GM19395 (cell line): ENCODE measurements at regions not wholly inside any gene's neighbourhood (a gene's known extent, or its start where the extent isn't known, plus 50 kb on each side); places are given as distances from the start of the nearest gene placed in this dataset.
"Not testable (repeated sequence)": the region's sequence is repeated elsewhere in the genome, so short reads cannot be mapped to it uniquely, and the experiment has no call there.

ENCODE experiments used
- ATAC-seq: cut with Tn5 transposase; IDR thresholded peaks from one replicate; pipeline ENCODE4 v1.9.1; 2021; ENCODE audit warnings: mild to moderate bottlenecking, moderate library complexity; ENCODE audit not compliant: unreplicated experiment

DNA sequence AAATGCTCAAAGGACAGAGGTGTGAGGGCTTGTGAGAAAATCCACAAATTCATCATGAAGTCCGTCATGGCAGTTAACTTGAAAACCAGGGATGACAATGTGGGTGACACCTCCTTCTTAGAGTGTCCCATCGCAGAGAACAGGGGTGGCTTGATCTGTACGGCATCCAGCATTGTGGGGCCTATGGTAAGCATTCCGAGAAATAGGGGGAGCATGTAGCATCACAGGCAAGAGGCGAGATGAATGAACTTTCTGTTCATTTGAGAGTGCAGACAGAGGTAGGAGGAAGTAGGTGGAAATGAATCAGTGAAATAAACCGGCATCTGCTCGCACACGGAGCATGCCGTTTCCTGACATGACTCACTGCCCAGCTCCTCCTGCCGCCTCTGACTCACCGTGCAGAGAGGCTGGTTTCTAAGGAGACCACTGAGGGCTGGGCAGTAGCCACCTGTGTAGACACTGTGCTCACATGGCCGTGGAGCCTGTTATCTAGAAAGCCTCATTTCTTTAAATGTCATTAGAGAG, 339.0 kb downstream of the RFC3 start:
- ATAC-seq, result peak; percentile 99

GRCh38 chr13:34159946-34160345, 342.0 kb downstream of the RFC3 start:
- ATAC-seq, result no peak

DNA sequence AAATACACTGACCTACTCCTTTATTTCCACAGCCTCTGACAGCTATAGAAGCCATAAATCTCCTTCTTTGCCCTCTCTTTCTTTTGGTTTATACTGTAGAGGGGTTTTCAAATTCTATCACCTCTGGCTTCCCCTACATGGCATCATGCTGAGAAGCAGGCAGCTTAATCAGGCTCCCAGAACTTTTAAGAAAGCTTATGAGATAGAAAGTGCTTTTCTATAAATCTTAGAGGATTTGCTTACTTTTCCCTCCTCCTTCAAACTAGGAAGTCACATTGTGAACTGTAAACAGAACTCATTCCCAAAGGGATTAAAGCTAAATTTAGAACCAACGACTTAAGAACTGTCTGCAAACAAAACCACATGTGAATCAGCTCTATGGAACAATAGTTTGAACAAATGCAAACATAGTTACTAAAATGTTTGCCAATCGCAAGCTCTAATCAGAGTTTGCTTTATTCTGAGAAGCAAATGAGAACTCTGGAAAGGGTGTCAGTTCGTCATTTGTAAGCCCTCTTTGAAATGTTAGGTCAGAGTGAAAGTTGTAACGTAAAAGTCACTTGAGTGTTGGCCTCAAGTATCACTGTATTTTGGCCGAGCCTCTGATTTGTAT, 344.1 kb downstream of the RFC3 start:
- no peak for ATAC-seq

DNA sequence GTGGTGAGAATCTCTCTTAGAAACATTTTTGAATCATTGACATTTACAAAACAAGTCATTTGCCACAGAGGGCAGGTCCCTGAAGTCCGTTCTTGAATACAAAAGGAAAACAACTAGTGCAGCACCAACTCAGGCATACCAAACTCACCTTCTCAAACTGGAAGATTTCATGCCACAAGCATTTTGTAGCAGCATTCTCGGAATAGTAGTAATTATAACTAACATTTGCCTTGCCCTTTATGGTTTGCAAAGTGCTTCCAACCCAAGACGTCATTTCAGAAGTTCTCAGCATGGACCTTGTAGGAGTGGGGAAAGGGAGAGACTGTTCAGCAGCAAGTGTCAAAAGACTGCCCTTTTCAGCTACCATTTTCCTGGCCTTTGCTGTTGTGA, 344.6 kb downstream of the RFC3 start:
- no peak for ATAC-seq

- ATAC-seq, result no peak
Measured at GRCh38 chr13:34164582-34164981, 346.6 kb downstream of the RFC3 start.

- no peak for ATAC-seq
Measured at GRCh38 chr13:34165158-34165557, 347.2 kb downstream of the RFC3 start.

DNA sequence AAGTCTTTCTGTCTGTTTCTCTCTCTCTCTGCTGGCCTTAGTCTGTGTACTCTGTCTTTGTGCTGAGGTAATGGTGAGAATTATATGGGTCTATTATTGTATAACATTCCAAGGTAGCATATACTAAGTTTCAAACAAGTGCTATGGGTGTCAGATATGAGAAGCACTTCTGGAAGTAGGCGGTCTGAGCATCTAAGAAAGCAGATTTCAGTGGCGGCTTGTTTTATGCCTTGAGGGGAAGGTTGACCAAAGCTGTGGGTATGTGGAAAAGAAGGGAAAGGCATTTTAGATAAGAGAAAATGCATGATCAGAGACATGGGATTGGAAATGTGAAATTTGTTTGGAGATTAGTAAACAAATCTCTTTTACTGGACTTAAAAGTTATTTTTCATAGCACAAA, 348.5 kb downstream of the RFC3 start:
- no peak for ATAC-seq

GRCh38 chr13:34167347-34167746, 349.4 kb downstream of the RFC3 start:
- ATAC-seq, result no peak

- ATAC-seq, result no peak
Measured at GRCh38 chr13:34172048-34172447, 354.1 kb downstream of the RFC3 start.

GRCh38 chr13:34174671-34175145, 356.8 kb downstream of the RFC3 start:
- no peak for ATAC-seq

DNA sequence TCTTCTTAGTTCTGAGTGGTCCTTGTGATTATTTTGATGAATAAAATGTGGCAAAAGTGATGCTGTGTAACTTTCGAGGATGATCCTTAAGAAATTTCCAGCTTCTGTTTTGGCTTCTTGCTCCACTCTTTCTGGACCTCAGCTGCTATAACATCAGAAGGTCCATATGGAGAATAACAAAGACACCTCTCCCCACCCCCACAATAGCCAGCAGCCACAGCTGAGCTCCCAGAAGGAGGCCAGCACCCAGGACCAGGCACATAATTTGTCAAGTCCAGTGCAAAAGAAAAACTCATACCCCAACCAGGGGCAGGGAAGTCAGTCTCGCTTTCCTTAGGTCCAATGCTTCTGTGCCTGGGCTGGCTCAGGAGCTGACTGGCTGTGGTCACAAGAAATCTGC, 357.6 kb downstream of the RFC3 start:
- no peak for ATAC-seq

DNA sequence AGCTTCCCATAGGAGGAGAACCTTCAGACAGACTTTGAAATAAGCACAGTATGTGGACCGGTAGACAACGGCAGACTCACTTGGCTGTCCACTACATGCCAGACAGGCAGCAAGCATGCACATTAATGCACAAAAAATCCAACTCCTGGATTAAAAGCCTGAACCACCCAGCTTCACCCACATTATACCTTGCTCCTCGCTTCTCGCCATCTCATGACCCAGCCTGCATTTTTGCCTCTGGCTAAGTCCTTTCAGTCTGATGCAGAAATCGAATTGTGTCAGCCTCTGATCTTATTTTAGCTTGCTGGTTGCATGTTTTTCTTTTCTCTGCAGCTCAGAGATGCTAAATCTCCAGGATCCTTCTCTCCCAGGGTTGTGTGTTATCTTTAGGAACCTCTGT, 358.7 kb downstream of the RFC3 start:
- ATAC-seq, result no peak

DNA sequence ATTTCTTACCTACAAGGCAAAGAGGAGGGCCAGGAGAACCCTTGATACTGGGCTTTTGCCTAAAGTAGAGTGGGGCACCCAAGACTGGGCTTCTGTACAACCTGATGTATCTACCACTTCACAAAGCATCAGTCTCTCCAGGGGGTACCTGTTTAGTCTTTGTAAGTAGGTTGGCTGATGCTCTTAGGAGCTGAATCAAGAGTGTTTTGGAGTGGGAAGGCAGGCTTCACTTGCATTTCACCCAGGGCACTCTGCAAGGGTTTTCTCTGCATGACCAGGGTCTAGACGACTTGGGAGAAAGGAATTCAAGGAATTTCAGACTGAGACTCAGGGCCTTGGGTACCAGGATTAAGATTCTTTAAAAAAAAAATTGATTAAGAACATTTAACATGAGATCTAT, 361.5 kb downstream of the RFC3 start:
- ATAC-seq, result no peak

DNA sequence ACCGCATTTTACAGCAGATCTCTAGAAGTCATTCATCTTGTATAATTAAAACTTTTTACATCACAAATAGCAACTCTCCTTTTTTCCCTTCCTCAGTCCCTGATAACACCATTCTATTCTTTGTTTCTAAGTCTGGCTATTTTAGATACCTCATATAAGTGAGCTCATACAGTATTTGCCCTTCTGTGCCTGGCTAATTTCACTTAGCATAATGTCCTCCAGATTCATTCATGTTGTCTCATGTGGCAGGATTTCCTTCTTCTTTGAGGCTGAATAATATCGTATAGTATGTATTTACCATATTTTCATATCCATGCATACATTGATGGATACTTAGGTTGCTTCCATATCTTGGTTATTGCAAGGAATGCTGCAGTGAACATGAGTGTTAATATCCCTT, 362.0 kb downstream of the RFC3 start:
- no peak for ATAC-seq

DNA sequence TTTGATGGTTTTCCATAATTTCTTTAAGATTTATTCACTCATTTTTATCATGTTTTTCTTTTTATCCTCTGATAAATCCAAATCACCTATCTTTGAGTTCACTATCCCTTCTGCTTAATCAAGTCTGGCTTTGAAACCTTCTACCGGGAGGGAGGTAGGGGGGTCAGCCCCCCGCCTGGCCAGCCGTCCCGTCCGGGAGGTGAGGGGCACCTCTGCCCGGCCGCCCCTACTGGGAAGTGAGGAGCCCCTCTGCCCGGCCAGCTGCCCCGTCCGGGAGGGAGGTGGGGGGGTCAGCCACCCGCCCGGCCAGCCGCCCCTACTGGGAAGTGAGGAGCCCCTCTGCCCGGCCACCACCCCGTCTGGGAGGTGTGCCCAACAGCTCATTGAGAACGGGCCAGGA, 363.3 kb downstream of the RFC3 start:
- not testable (repeated sequence) for ATAC-seq

GRCh38 chr13:34189946-34190345, 372.0 kb downstream of the RFC3 start:
- no peak for ATAC-seq

DNA sequence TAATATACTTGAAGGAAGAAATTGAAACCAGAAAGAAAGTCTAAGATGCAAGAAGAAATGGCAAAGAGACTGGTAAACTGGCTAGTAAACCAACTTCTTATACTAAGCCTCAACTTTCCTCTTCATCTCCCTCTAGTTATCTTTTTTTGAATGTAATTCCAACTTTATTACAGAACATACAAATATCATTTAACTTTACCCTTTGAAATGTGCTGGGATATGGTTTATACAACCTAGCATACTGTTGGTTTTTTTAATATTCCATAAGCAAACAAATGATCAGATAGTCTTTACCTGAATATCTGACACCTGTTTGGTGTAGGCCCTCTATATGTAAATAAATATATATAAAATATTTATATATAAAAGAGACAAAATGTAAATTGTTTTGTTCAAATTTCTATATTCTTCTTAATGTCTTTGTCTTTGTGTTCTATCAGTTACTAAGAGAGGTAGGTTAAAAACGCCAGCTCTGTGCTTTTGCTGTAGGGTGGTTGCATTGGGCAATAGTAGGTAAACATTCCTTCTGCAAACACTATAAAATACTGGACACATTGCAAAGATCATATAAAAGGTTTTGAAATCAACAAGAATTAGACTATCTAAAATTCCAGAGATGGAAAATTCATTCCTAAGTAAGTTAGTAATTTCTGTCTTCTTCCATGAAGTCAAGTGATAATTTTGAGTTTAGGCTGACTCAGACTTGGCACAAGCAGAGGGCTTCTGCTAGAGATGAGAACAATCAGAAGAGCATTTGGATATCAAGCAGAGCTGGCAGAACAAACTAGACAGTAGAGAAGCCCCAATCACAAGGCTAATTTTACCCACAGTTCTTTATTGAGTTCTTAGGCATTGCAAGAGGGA, 383.3 kb downstream of the RFC3 start:
- ATAC-seq, result no peak

DNA sequence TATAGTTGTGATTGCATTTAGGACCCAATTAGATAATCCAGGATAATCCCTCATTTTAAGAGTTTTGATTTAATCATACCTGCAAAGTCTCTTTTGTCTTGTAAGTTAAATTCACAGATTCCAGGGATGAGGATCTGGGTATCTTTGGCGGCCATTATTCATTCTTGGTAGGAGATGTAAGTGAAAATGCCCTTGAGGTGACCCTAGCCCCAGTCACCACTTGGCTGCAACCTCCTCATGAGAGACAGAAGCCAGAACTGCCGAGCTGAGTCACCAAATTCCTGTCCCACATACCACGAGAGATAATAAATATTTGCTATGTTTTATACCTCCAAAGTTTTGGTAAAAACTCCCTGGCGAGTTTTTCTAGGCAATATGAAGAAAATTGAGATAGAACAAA, 389.4 kb downstream of the RFC3 start:
- ATAC-seq, result no peak

GRCh38 chr13:34207872-34208271, 389.9 kb downstream of the RFC3 start:
- ATAC-seq, result no peak

DNA sequence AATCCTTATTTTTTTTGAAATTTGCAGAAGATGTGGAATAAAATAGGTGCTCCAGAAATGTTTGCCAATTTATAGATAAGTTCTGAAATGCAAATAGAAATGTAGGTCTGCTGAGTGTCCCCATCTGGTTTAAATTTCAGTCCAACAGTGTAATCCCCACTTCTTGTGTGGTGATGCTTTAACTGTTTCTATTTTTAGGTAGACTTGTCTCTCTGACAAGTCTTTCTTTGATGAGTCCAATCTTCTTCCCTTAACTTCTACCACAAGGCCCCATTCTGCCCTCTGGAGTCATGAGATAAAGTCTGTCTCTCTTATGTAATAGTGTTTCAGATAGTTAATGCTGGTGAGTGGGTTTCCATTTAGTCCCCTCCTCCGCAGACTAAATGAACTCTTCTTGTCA, 390.4 kb downstream of the RFC3 start:
- no peak for ATAC-seq

GRCh38 chr13:34210341-34210740, 392.4 kb downstream of the RFC3 start:
- ATAC-seq, result no peak

GRCh38 chr13:34214686-34215085, 396.7 kb downstream of the RFC3 start:
- no peak for ATAC-seq
